ENCODE measurements at regions not wholly inside any gene's neighbourhood (a gene's known extent, or its start where the extent isn't known, plus 50 kb on each side); places are given as distances from the start of the nearest gene placed in this dataset.

DNA sequence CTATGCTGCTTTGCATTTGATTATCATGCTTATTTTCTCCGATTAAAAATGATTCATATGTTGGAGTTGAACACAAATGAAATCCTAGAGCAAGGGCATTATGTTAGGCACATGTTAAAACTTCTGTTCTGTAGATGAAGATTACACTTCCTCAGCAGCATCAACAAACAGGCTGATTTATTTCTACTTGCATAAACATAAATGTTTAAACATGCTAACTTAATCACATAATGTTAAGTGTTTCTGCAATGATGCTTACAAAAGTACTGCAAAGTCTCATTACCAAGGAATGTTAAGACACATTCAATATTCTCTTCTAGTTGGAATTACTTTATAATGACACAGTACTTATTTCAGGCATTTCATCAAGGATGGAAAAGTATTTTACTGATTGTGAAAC lies 770.8 kb downstream of the ANKRD7 start:
- Histone ChIP-seq H3F3A (ENCODE audit: low read depth) (no peaks in the 10 kb centered on the region), H3K4me1 (ENCODE audit: insufficient read depth, low read length, poor library complexity, severe bottlenecking) (no peaks in the 10 kb centered on the region), H3K4me2 (ENCODE audit: low read depth, low read length, poor library complexity, severe bottlenecking) (no peak overlapping the region), H3K36me3 (ENCODE audit: insufficient read depth, low read length) (no peaks in the 10 kb centered on the region), H3K9me3 (ENCODE audit: insufficient read depth, low read depth, low read length) (no peaks in the 10 kb centered on the region), H3K79me2 (ENCODE audit: insufficient read depth, low read length) (no peaks in the 10 kb centered on the region), H3K9ac (ENCODE audit: low read depth, low read length, poor library complexity, severe bottlenecking) (no peak overlapping the region), H3K27me3 (ENCODE audit: insufficient read depth, low read length, poor library complexity, severe bottlenecking) (no peaks in the 10 kb centered on the region), H3K4me3 (ENCODE audit: low read length, poor library complexity, severe bottlenecking) (no peak overlapping the region), H4K20me1 (ENCODE audit: insufficient read depth, low read length, poor library complexity, severe bottlenecking) (no peaks in the 10 kb centered on the region), H3K9me2 (replicated peaks; ENCODE audit: low read depth, low read length) (no peaks in the 10 kb centered on the region), H2AFZ (ENCODE audit: low read length) (no peak overlapping the region)
- TF ChIP-seq EZH2phosphoT487 (IDR thresholded peaks at IDR 0.05; ENCODE audit: borderline replicate concordance), result no peak
- TF ChIP-seq, protein P1, sequence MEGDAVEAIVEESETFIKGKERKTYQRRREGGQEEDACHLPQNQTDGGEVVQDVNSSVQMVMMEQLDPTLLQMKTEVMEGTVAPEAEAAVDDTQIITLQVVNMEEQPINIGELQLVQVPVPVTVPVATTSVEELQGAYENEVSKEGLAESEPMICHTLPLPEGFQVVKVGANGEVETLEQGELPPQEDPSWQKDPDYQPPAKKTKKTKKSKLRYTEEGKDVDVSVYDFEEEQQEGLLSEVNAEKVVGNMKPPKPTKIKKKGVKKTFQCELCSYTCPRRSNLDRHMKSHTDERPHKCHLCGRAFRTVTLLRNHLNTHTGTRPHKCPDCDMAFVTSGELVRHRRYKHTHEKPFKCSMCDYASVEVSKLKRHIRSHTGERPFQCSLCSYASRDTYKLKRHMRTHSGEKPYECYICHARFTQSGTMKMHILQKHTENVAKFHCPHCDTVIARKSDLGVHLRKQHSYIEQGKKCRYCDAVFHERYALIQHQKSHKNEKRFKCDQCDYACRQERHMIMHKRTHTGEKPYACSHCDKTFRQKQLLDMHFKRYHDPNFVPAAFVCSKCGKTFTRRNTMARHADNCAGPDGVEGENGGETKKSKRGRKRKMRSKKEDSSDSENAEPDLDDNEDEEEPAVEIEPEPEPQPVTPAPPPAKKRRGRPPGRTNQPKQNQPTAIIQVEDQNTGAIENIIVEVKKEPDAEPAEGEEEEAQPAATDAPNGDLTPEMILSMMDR (conservative IDR thresholded peaks at IDR 0.05; ENCODE audit: low read length), result no peak

DNA sequence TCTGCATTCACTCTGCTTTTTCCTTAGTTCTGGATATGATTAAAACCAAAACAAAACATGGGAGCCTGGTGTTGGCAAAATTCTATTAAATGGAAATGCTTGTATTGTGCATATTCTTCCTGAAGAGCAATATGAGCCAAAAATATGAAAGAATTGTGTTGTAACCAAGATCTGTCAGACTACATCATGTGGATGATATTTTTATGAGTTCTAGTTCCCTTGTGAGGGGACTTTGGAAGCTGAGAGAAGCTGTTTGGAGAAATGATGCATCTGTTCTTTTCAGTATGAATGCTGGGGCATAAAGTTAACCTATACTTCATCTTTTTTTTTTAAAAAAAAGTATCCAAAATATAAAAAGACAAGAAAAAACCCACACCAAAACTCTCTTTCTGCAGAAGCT lies 782.7 kb downstream of the ANKRD7 start:
- Histone ChIP-seq H4K20me1 (ENCODE audit: insufficient read depth, low read length, poor library complexity, severe bottlenecking) (no peaks in the 10 kb centered on the region), H3K9me2 (replicated peaks; ENCODE audit: low read depth, low read length) (no peaks in the 10 kb centered on the region), H3K79me2 (ENCODE audit: insufficient read depth, low read length) (no peaks in the 10 kb centered on the region), H3K9ac (ENCODE audit: low read depth, low read length, poor library complexity, severe bottlenecking) (no peak overlapping the region), H3F3A (ENCODE audit: low read depth) (no peaks in the 10 kb centered on the region), H3K4me3 (ENCODE audit: low read length, poor library complexity, severe bottlenecking) (no peak overlapping the region), H3K4me1 (ENCODE audit: insufficient read depth, low read length, poor library complexity, severe bottlenecking) (no peaks in the 10 kb centered on the region), H3K36me3 (ENCODE audit: insufficient read depth, low read length) (no peaks in the 10 kb centered on the region), H3K4me2 (ENCODE audit: low read depth, low read length, poor library complexity, severe bottlenecking) (no peak overlapping the region), H3K9me3 (ENCODE audit: insufficient read depth, low read depth, low read length) (no peaks in the 10 kb centered on the region), H2AFZ (ENCODE audit: low read length) (no peak overlapping the region), H3K27me3 (ENCODE audit: insufficient read depth, low read length, poor library complexity, severe bottlenecking) (no peaks in the 10 kb centered on the region)
- TF ChIP-seq, protein P1 (conservative IDR thresholded peaks at IDR 0.05; ENCODE audit: low read length), result no peak
- no peak for TF ChIP-seq EZH2phosphoT487 (IDR thresholded peaks at IDR 0.05; ENCODE audit: borderline replicate concordance)

DNA sequence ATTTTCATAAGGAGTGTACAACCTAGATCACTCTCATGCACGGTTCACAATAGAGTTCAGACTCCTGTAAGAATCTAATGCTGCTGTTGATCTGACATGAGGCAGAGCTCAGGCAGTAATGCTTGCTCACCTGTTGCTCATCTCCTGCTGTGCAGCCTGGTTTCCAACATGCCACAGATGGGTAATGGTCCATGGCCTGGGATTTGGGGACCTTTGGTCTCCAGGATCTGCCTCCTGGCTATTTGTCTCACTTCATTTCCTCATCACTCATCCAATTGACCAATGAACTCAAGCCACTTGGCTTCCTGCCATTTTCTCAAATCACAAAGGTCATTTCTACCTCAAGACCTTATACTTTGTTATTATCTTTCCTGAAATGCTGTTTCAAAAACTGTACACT lies 786.1 kb downstream of the ANKRD7 start:
- Histone ChIP-seq H3K4me2 (ENCODE audit: low read depth, low read length, poor library complexity, severe bottlenecking) (no peak overlapping the region), H3K36me3 (ENCODE audit: insufficient read depth, low read length) (no peaks in the 10 kb centered on the region), H3K79me2 (ENCODE audit: insufficient read depth, low read length) (no peaks in the 10 kb centered on the region), H2AFZ (ENCODE audit: low read length) (no peak overlapping the region), H3K9me2 (replicated peaks; ENCODE audit: low read depth, low read length) (no peaks in the 10 kb centered on the region), H3K9ac (ENCODE audit: low read depth, low read length, poor library complexity, severe bottlenecking) (no peak overlapping the region), H3K4me1 (ENCODE audit: insufficient read depth, low read length, poor library complexity, severe bottlenecking) (no peaks in the 10 kb centered on the region), H3F3A (ENCODE audit: low read depth) (no peaks in the 10 kb centered on the region), H3K4me3 (ENCODE audit: low read length, poor library complexity, severe bottlenecking) (no peak overlapping the region), H3K9me3 (ENCODE audit: insufficient read depth, low read depth, low read length) (no peaks in the 10 kb centered on the region), H4K20me1 (ENCODE audit: insufficient read depth, low read length, poor library complexity, severe bottlenecking) (no peaks in the 10 kb centered on the region), H3K27me3 (ENCODE audit: insufficient read depth, low read length, poor library complexity, severe bottlenecking) (no peaks in the 10 kb centered on the region)
- no peak for TF ChIP-seq EZH2phosphoT487 (IDR thresholded peaks at IDR 0.05; ENCODE audit: borderline replicate concordance)
- TF ChIP-seq, protein P1 (conservative IDR thresholded peaks at IDR 0.05; ENCODE audit: low read length), result no peak

All from Loucy (cell line).